Chondrocyte (in vitro differentiated cells): ENCODE measurements at regions not wholly inside any gene's neighbourhood (a gene's known extent, or its start where the extent isn't known, plus 50 kb on each side); places are given as distances from the start of the nearest gene placed in this dataset.

Source experiments
- DNase-seq: peaks from one replicate; pipeline ENCODE4 v3.0.0; 2021; ENCODE audit warnings: mixed read lengths, low spot score
- H3K27ac Mint-ChIP-seq: one replicate; pipeline ENCODE4 v1.8.0; 2021; ENCODE audit warnings: mild to moderate bottlenecking, moderate library complexity, mixed read lengths; ENCODE audit not compliant: unreplicated experiment
- H3K27me3 Mint-ChIP-seq: 2 replicates; pipeline ENCODE4 v1.8.0; 2021; ENCODE audit warnings: low read depth, mixed read lengths
- H3K36me3 Mint-ChIP-seq: 2 replicates; pipeline ENCODE4 v1.8.0; 2021; ENCODE audit warnings: low read depth, mixed read lengths
- H3K4me1 Mint-ChIP-seq: 2 replicates; pipeline ENCODE4 v1.8.0; 2021; ENCODE audit warnings: low read depth, mild to moderate bottlenecking, mixed read lengths
- H3K4me3 Mint-ChIP-seq: one replicate; pipeline ENCODE4 v1.8.0; 2021; ENCODE audit warnings: mild to moderate bottlenecking, moderate library complexity, mixed read lengths; ENCODE audit not compliant: unreplicated experiment
- H3K9me3 Mint-ChIP-seq: 2 replicates; pipeline ENCODE4 v1.8.0; 2021; ENCODE audit warnings: low read depth, mixed read lengths
- TF ChIP-seq, protein P1 (sequence below): fragments of 200-600 bp; sonication (generic); IDR thresholded peaks from 2 replicates; pipeline ENCODE4 v1.5.0; 2021; ENCODE audit warnings: antibody characterized with exemption, mild to moderate bottlenecking, moderate library complexity

DNA sequence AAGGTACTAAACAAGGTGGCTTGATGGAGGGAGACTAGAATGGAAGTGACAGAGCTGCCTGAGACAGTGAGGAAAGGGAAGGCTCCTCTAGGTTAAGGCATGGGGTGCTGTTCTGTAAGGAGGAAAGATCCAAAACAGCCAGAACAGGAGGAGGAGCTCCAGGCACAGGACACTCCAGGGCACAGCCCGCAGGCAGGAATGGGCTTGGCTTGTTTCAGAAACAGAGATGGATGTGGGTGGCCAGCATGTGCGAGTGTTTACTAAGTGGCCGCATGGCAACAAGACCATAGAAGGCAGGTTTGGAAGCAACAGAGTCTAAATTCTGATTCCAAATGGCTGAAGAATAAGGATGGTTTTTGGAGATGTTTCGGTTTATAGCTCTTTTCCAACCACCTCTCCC lies 889.1 kb downstream of the AACS start:
- no peaks in the 10 kb centered on the region for H3K36me3 Mint-ChIP-seq
- no peaks in the 10 kb centered on the region for H3K27me3 Mint-ChIP-seq
- no peak for DNase-seq
- no peak overlapping the region for H3K27ac Mint-ChIP-seq
- TF ChIP-seq, protein P1, sequence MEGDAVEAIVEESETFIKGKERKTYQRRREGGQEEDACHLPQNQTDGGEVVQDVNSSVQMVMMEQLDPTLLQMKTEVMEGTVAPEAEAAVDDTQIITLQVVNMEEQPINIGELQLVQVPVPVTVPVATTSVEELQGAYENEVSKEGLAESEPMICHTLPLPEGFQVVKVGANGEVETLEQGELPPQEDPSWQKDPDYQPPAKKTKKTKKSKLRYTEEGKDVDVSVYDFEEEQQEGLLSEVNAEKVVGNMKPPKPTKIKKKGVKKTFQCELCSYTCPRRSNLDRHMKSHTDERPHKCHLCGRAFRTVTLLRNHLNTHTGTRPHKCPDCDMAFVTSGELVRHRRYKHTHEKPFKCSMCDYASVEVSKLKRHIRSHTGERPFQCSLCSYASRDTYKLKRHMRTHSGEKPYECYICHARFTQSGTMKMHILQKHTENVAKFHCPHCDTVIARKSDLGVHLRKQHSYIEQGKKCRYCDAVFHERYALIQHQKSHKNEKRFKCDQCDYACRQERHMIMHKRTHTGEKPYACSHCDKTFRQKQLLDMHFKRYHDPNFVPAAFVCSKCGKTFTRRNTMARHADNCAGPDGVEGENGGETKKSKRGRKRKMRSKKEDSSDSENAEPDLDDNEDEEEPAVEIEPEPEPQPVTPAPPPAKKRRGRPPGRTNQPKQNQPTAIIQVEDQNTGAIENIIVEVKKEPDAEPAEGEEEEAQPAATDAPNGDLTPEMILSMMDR, result no peak
- no peaks in the 10 kb centered on the region for H3K4me1 Mint-ChIP-seq
- H3K9me3 Mint-ChIP-seq, result peaks cover 18% of the 10 kb centered on the region
- no peak overlapping the region for H3K4me3 Mint-ChIP-seq

DNA sequence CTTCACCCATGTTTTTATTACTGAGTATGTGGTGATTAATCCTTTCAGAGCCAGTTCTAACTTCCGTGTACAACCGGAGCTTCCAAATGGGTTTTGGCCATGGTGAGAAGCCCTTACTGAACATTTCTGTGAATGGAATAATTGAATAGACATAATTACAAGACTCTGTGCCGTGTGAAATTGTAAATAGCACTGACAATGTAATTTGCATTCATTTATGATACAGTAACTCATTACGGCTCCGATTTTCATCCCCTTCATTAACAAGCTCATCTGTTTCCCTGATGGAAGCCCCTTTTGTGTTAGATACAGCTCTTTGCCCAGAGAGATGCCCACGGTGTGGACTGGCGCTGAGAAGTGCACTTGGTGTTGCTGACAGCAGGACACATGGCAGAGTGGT lies 891.0 kb downstream of the AACS start:
- H3K4me3 Mint-ChIP-seq, result no peak overlapping the region
- no peaks in the 10 kb centered on the region for H3K36me3 Mint-ChIP-seq
- no peak for DNase-seq
- peaks cover 25% of the 10 kb centered on the region for H3K9me3 Mint-ChIP-seq
- no peaks in the 10 kb centered on the region for H3K4me1 Mint-ChIP-seq
- no peaks in the 10 kb centered on the region for H3K27me3 Mint-ChIP-seq
- H3K27ac Mint-ChIP-seq, result no peak overlapping the region
- TF ChIP-seq, protein P1, result no peak

DNA sequence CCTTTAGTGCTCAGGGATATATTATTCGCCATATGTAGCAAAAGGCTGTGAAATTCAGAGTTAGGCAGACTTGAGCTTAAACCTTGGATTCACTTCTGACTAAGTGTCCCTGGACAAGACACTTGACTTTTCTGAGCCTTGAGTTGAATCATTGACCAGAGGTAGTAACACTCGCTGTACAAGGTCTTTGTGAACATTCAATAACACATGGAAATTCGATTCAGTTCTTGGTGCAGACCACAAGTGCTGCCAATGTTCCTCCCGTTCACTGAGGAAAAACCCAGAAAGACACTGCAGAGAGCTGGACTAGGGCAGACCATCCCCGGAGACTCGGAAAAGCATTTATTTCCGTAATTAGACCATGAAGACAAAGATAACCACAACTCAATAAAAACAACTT lies 901.4 kb downstream of the AACS start:
- peaks cover 7% of the 10 kb centered on the region for H3K9me3 Mint-ChIP-seq
- H3K27me3 Mint-ChIP-seq, result peaks cover 10% of the 10 kb centered on the region
- TF ChIP-seq, protein P1, result no peak
- no peak overlapping the region for H3K4me3 Mint-ChIP-seq
- no peak overlapping the region for H3K27ac Mint-ChIP-seq
- H3K36me3 Mint-ChIP-seq, result no peaks in the 10 kb centered on the region
- no peak for DNase-seq
- no peaks in the 10 kb centered on the region for H3K4me1 Mint-ChIP-seq

DNA sequence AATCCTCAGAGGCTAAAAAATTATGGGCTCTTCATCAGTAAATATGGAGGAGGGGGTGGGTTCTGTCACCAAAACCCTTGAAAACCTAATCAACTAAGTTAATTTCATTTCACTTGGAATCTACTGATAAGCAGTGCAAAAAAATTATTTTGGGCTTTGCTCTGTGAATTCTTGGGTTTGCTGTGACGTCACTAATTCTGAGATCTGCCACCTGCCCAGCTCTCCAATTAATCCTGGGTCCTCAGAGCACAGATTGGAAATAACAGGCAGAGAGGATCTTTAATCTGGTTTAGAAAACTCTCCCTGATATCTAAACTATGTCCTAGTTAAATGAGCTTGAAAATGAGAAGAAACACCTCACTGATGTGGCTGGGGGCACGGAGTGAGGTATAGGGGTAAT lies 903.2 kb downstream of the AACS start:
- no peak overlapping the region for H3K4me3 Mint-ChIP-seq
- DNase-seq, result no peak
- TF ChIP-seq, protein P1, result no peak
- no peaks in the 10 kb centered on the region for H3K36me3 Mint-ChIP-seq
- peaks cover 10% of the 10 kb centered on the region for H3K27me3 Mint-ChIP-seq
- H3K27ac Mint-ChIP-seq, result no peak overlapping the region
- no peaks in the 10 kb centered on the region for H3K4me1 Mint-ChIP-seq
- H3K9me3 Mint-ChIP-seq, result peaks cover 7% of the 10 kb centered on the region

DNA sequence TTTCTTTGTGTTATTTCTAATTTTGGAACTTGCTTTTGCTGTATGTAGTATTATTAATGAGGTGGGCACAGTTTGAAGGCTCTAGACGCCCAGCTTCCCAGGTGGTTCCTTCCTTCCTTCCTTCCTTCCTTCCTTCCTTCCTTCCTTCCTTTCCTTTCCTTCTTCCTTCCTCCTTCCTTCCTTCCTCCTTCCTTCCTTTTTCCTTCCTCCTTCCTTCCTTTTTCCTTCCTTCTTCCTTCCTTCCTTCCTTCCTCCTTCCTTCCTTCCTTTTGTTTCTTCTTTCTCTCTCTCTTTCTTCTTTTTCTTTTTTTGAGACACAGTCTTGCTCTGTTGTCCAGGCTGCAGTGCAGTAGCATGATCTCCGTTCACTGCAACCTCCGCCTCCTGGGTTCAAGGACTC lies 906.7 kb downstream of the AACS start:
- peaks cover 4% of the 10 kb centered on the region for H3K9me3 Mint-ChIP-seq
- peaks cover 9% of the 10 kb centered on the region for H3K27me3 Mint-ChIP-seq
- no peaks in the 10 kb centered on the region for H3K4me1 Mint-ChIP-seq
- H3K27ac Mint-ChIP-seq, result no peak overlapping the region
- TF ChIP-seq, protein P1, result no peak
- no peaks in the 10 kb centered on the region for H3K36me3 Mint-ChIP-seq
- DNase-seq, result no peak
- no peak overlapping the region for H3K4me3 Mint-ChIP-seq
